HUES48 (cell line): ENCODE measurements at regions not wholly inside any gene's neighbourhood (a gene's known extent, or its start where the extent isn't known, plus 50 kb on each side); places are given as distances from the start of the nearest gene placed in this dataset.

Experiments used
- H3K27ac ChIP-seq: one replicate; pipeline ENCODE4 v1.7.0; 2013; ENCODE audit warnings: low read depth, low read length, inconsistent platforms
- H3K27me3 ChIP-seq: 2 replicates; pipeline ENCODE4 v1.6.1; 2013; ENCODE audit warnings: mild to moderate bottlenecking, low read length; ENCODE audit not compliant: control insufficient read depth, insufficient read depth
- H3K36me3 ChIP-seq: 2 replicates; pipeline ENCODE4 v1.6.1; 2013; ENCODE audit warnings: low read length; ENCODE audit not compliant: control insufficient read depth, insufficient read depth
- H3K4me1 ChIP-seq: 2 replicates; pipeline ENCODE4 v1.6.1; 2013; ENCODE audit warnings: mild to moderate bottlenecking, low read length; ENCODE audit not compliant: control insufficient read depth, insufficient read depth
- H3K4me3 ChIP-seq: 2 replicates; pipeline ENCODE4 v1.5.1; 2013; ENCODE audit warnings: mild to moderate bottlenecking, low read depth, low read length
- H3K9ac ChIP-seq: 2 replicates; pipeline ENCODE4 v1.6.1; 2013; ENCODE audit warnings: mild to moderate bottlenecking, low read depth, low read length, moderate library complexity
- H3K9me3 ChIP-seq: 2 replicates; pipeline ENCODE4 v1.6.1; 2013; ENCODE audit warnings: low read length; ENCODE audit not compliant: control insufficient read depth, insufficient read depth

- H3K4me3 ChIP-seq, result no peak overlapping the region
- no peaks in the 10 kb centered on the region for H3K27me3 ChIP-seq
- H3K27ac ChIP-seq, result no peak overlapping the region
Observed at GRCh38 chr7:113389112-113389646, 270.8 kb upstream of the SMIM30 start.

GRCh38 chr7:113383638-113384037 lies 265.3 kb upstream of the SMIM30 start:
- no peaks in the 10 kb centered on the region for H3K4me1 ChIP-seq
- no peak overlapping the region for H3K4me3 ChIP-seq
- no peaks in the 10 kb centered on the region for H3K36me3 ChIP-seq
- H3K27ac ChIP-seq, result no peak overlapping the region
- no peak overlapping the region for H3K9ac ChIP-seq
- peaks cover 4% of the 10 kb centered on the region; the same call in 1 of the 2 replicates for H3K27me3 ChIP-seq
- H3K9me3 ChIP-seq, result no peaks in the 10 kb centered on the region

More at GRCh38 chr7:113389112-113389646, 270.8 kb upstream of the SMIM30 start:
- 0 out of 2 replicates have a peak, but pooled peaks cover 4% of the 10 kb centered on the region for H3K9me3 ChIP-seq
- no peaks in the 10 kb centered on the region for H3K36me3 ChIP-seq
- H3K9ac ChIP-seq, result no peak overlapping the region
- peaks cover 21% of the 10 kb centered on the region for H3K4me1 ChIP-seq

GRCh38 chr7:113379746-113380145 lies 261.4 kb upstream of the SMIM30 start:
- Histone ChIP-seq H3K27ac (no peak overlapping the region), H3K27me3 (peaks cover 9% of the 10 kb centered on the region; the same call in 1 of the 2 replicates)

GRCh38 chr7:113374955-113375354 lies 256.6 kb upstream of the SMIM30 start:
- Histone ChIP-seq H3K4me3 (no peak overlapping the region), H3K9me3 (no peaks in the 10 kb centered on the region), H3K27ac (no peak overlapping the region), H3K36me3 (no peaks in the 10 kb centered on the region), H3K9ac (no peak overlapping the region), H3K27me3 (peaks cover 50% of the 10 kb centered on the region), H3K4me1 (no peaks in the 10 kb centered on the region)

More at GRCh38 chr7:113379746-113380145, 261.4 kb upstream of the SMIM30 start:
- Histone ChIP-seq H3K9me3 (no peaks in the 10 kb centered on the region), H3K9ac (no peak overlapping the region), H3K4me1 (no peaks in the 10 kb centered on the region), H3K36me3 (no peaks in the 10 kb centered on the region), H3K4me3 (no peak overlapping the region)

- H3K9ac ChIP-seq, result no peak overlapping the region
Observed at GRCh38 chr7:113373863-113374262, 255.5 kb upstream of the SMIM30 start.

GRCh38 chr7:113371416-113372043 lies 253.2 kb upstream of the SMIM30 start:
- no peak overlapping the region for H3K9ac ChIP-seq
- peaks cover 76% of the 10 kb centered on the region for H3K27me3 ChIP-seq
- no peaks in the 10 kb centered on the region for H3K9me3 ChIP-seq
- peaks cover under 1% of the 10 kb centered on the region; the same call in 1 of the 2 replicates for H3K4me1 ChIP-seq
- H3K4me3 ChIP-seq, result no peak overlapping the region
- H3K36me3 ChIP-seq, result no peaks in the 10 kb centered on the region
- H3K27ac ChIP-seq, result no peak overlapping the region

More at GRCh38 chr7:113373863-113374262, 255.5 kb upstream of the SMIM30 start:
- no peak overlapping the region for H3K4me3 ChIP-seq
- H3K9me3 ChIP-seq, result no peaks in the 10 kb centered on the region
- no peaks in the 10 kb centered on the region for H3K36me3 ChIP-seq
- H3K27me3 ChIP-seq, result peaks cover 58% of the 10 kb centered on the region
- H3K27ac ChIP-seq, result no peak overlapping the region
- H3K4me1 ChIP-seq, result no peaks in the 10 kb centered on the region

- H3K4me1 ChIP-seq, result peaks cover 3% of the 10 kb centered on the region; the same call in 1 of the 2 replicates
- H3K9me3 ChIP-seq, result no peaks in the 10 kb centered on the region
- no peak overlapping the region for H3K27ac ChIP-seq
- no peaks in the 10 kb centered on the region for H3K36me3 ChIP-seq
- H3K9ac ChIP-seq, result no peak overlapping the region
- peaks cover 83% of the 10 kb centered on the region for H3K27me3 ChIP-seq
- no peak overlapping the region for H3K4me3 ChIP-seq
Observed at GRCh38 chr7:113370910-113371309, 252.6 kb upstream of the SMIM30 start.

- no peak overlapping the region for H3K9ac ChIP-seq
- no peak overlapping the region for H3K27ac ChIP-seq
- H3K9me3 ChIP-seq, result no peaks in the 10 kb centered on the region
- peaks cover 3% of the 10 kb centered on the region; the same call in 1 of the 2 replicates for H3K4me1 ChIP-seq
- H3K36me3 ChIP-seq, result no peaks in the 10 kb centered on the region
- no peak overlapping the region for H3K4me3 ChIP-seq
- peaks cover 98% of the 10 kb centered on the region for H3K27me3 ChIP-seq
Observed at GRCh38 chr7:113368256-113368655, 249.9 kb upstream of the SMIM30 start.

GRCh38 chr7:113367041-113367586 lies 248.8 kb upstream of the SMIM30 start:
- no peaks in the 10 kb centered on the region for H3K36me3 ChIP-seq
- H3K27me3 ChIP-seq, result peaks cover 100% of the 10 kb centered on the region
- H3K9me3 ChIP-seq, result no peaks in the 10 kb centered on the region
- H3K27ac ChIP-seq, result no peak overlapping the region
- no peak overlapping the region for H3K4me3 ChIP-seq
- H3K9ac ChIP-seq, result no peak overlapping the region
- H3K4me1 ChIP-seq, result peaks cover 3% of the 10 kb centered on the region; the same call in 1 of the 2 replicates

GRCh38 chr7:113366122-113366521 lies 247.8 kb upstream of the SMIM30 start:
- peaks cover 3% of the 10 kb centered on the region; the same call in 1 of the 2 replicates for H3K4me1 ChIP-seq

GRCh38 chr7:113349339-113349738 lies 231.0 kb upstream of the SMIM30 start:
- Histone ChIP-seq H3K27me3 (peaks cover 4% of the 10 kb centered on the region), H3K27ac (no peak overlapping the region), H3K4me3 (no peak overlapping the region), H3K9me3 (no peaks in the 10 kb centered on the region), H3K36me3 (no peaks in the 10 kb centered on the region), H3K9ac (no peak overlapping the region), H3K4me1 (no peaks in the 10 kb centered on the region)

More at GRCh38 chr7:113366122-113366521, 247.8 kb upstream of the SMIM30 start:
- Histone ChIP-seq H3K9ac (no peak overlapping the region), H3K4me3 (no peak overlapping the region), H3K9me3 (no peaks in the 10 kb centered on the region), H3K36me3 (no peaks in the 10 kb centered on the region), H3K27ac (no peak overlapping the region), H3K27me3 (peaks cover 100% of the 10 kb centered on the region)
